ENCODE measurements at regions not wholly inside any gene's neighbourhood (a gene's known extent, or its start where the extent isn't known, plus 50 kb on each side); places are given as distances from the start of the nearest gene placed in this dataset.

DNA sequence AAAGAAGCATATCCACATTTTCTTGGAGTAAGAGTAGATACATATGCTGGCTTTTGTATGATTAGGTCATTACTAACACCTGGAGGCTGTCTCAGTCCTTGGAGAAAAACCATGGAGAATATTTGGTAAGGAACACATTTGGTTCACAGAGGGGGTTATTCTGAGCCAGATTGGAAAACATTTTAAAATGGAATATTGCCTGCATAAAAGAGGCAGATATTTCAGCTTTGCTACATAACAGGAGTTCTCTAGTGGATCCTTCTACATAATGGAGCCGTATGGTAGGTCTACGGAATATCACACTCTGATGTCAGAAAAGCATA is 415.1 kb downstream of the ADGRL2 start:
- no peak for DNase-seq (ENCODE audit: low read depth)

DNA sequence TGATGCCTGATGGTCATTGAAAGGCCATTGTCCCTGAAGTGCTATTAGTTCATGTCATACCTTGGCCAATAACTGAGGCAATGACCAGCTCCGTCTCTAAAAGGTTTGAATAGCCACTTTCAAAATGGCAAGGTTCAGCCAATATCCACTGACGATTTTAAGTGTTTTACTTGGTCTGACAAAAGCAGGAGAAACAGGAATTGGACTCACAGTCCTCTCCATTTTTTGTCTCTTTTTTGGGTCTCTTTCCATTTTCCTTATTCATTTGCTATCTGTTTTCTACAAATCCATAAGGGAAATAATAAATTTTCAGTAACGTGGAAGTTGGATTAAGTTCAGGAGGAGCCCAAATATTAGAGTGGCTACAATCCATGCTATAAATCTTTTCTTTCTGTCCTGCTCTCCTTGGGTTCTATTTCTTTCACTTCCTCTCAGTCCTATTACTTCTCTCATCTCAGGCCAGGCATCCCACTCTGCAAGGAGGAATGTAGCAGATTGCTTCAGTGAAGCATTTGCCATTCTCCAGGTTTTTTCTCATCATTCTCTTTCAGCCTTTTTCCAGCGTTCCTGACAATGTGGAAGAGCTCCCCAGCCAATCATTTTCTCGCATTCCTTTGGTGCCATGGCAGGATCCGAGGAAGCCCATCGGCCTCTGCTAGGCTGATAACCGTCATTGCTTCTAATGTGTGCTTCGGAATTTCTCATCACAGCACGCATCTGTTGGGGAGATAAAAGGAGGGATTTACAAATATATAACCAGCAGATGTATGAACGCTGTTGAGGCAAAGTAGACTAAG is 414.5 kb downstream of the ADGRL2 start:
- DNase-seq (ENCODE audit: low read depth), result no peak

DNA sequence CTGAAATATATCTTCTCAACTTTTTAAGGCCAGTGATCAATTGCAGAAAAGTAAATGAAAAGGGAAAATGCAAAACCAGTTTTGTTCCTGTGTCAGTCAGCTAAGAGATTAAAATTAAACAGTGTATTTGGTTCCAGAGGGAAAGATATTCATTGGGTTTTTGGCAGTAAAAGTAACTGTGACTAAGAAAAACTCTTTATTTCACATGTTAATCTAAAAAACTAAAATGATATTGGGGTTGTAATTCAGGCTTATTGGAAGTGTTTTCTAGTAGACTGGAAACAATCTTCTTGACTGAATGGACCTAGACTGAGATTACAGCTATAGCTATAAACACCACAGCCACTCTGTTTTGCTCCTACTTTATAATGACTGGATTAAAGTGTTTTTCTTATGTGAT is 413.9 kb downstream of the ADGRL2 start:
- no peak for DNase-seq (ENCODE audit: low read depth)

DNA sequence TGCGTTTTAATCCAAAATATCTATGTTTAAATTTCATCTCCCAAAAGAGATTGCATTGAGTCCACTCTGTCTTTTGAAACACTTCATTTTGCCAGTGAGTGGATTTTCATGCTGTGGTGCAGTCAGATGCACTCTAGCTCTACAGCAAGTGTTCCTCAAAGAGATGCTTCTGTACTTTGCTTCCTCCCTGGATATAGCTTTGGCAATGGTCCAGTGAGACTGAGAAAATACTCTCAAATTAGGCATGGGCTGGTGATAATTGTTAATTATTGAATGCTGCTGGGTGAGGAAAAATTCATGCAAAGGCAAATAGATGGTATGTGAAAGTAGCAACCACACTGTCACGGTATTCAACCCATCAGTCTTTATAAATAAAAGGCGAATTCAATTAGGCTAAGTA is 396.9 kb downstream of the ADGRL2 start:
- no peak for DNase-seq (ENCODE audit: low read depth)

DNA sequence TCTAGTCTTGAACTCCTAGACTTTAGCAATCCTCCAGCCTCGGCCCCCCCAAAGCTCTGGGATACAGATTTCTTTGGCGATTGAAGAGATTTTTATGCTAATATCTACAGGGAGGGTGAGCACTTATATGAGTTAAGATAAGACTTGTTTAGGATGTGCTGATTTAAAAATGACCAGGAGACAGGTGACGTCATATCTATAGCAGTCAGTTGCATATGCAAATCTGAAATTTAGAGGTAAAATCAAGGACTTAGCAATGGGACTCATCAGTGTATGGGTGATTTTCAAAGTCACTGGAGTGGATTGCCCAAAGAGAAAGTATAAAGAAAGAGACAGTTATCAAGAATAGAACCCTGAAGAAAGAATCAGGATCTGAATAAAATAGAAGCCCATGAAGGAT is 394.5 kb downstream of the ADGRL2 start:
- no peak for DNase-seq (ENCODE audit: low read depth)

DNA sequence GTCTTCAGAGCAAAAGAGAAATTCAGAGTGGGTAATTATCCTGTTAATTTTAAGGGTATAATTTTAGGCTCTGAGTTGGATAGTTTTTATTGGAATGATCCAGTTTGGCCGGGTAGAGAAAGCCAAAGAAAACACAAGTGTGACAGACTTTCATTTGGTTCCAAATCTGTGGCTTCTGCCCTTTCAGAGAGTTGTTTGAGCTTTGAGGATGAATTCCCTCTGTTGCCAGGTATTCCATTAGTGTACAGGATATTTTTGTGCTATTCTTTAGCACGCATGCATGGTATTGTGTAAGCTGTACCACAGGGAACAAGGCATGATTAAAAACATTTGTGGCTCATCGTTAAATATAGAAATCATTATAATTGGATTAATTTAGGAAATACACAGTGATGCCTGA is 384.4 kb downstream of the ADGRL2 start:
- DNase-seq (ENCODE audit: low read depth), result no peak

DNA sequence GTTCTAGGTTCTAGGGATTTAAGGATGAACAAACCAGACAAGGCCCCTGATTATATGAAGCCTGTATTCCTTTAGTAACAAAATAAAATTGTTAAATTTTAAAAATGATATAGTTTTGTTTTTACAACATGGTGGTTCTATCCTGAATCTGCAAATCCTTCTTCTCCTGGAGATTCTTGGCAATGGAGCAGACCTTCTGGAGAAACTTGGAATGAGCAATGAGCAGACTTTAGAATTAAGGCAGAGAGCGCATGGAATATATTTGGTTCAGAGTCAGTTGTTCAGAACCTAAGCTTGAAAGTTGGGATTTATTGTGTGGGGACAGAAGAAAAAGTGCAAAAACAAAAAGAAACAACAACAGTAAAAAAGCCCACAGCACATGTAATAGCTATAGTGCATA is 381.1 kb downstream of the ADGRL2 start:
- DNase-seq (ENCODE audit: low read depth), result no peak

DNA sequence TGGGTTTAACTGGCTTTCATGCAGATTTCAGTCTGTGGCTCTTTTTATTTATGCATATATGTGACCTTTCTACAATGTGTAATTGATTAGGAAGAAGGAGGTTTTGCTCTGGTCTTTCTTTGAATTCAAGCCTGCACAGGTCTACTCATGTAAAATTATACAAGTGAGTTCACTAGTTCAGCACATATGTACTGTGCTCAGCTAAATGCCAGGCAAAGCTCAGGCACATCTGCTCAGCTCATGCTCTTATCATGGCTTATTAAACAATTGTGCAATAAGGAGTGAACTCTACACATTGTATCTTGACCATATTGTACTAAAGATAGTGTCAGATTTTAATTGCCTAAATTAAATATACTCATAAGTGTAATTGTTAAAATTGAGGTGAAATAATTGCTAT is 378.4 kb downstream of the ADGRL2 start:
- no peak for DNase-seq (ENCODE audit: low read depth)

DNA sequence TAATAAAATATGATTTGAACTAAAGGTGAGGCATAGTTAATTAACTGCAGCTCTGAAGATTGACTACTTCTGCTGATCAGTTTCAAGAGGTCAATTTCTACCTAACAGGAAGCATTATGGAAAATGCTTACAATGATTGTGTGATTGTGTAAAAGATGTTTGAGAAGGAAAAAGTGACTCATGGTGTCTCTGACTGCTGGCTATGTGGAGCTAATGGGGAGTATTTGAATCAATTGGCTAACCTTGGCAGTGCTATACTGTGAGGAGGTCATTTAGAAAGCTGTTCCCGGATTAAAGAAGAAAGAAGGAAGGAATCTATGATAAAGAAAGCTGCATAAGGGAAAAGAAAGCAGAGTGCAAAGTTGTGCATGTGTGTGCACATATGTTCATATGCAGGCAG is 376.5 kb downstream of the ADGRL2 start:
- no peak for DNase-seq (ENCODE audit: low read depth)

DNA sequence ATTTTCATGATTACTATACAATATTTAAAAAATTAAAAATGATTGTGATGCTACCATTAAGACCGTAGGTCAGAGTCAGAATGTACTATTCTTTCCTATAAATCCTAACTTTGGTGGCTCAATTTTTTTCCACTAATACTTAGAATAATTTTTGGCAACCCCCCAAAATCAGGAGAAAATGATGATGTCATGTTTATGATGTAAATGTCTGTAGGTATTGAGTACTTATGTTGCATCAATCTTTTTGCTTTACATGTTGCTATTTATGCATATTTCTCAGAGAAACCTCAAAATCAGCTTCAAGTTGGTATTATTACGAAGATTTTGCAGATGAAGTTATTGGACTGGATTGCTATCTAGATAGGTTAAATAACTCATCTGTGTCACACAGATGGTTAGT is 371.2 kb downstream of the ADGRL2 start:
- DNase-seq (ENCODE audit: low read depth), result no peak

DNA sequence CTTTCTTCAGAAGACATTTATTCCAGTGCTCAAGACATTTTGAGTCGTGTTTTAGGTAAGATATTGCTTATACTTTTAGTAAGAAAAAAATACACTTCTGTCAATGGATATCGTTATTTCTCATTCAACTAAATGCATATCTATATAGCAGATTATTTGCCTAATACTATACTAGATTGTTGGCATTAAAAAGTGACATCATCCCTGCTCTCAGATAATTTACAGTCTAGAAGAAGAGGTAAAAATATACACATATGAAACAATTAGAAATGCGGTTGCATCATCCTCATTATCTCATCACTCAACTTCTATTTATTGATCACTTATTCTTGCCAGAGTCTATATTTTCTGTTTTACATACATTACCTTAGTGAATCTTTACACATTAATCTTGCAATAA is 367.7 kb downstream of the ADGRL2 start:
- DNase-seq (ENCODE audit: low read depth), result no peak

DNA sequence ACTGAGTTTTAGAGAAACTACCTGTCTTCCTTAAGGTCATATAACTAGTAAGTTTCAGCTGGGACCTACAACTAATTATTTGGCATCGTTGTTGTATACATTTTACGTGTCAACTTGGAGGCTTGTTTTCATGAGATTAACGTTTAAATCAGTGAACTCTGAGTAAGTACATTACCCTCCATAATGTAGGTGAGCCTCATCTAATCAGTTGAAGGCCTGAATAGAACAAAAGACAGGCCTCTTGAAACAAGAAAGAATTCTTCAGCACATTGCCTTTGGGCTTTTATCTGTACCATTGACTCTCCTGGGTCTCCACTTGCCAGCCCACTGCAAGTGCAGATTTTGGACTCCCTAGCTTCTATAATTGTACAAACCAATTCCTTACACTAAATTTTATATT is 364.6 kb downstream of the ADGRL2 start:
- DNase-seq (ENCODE audit: low read depth), result no peak

DNA sequence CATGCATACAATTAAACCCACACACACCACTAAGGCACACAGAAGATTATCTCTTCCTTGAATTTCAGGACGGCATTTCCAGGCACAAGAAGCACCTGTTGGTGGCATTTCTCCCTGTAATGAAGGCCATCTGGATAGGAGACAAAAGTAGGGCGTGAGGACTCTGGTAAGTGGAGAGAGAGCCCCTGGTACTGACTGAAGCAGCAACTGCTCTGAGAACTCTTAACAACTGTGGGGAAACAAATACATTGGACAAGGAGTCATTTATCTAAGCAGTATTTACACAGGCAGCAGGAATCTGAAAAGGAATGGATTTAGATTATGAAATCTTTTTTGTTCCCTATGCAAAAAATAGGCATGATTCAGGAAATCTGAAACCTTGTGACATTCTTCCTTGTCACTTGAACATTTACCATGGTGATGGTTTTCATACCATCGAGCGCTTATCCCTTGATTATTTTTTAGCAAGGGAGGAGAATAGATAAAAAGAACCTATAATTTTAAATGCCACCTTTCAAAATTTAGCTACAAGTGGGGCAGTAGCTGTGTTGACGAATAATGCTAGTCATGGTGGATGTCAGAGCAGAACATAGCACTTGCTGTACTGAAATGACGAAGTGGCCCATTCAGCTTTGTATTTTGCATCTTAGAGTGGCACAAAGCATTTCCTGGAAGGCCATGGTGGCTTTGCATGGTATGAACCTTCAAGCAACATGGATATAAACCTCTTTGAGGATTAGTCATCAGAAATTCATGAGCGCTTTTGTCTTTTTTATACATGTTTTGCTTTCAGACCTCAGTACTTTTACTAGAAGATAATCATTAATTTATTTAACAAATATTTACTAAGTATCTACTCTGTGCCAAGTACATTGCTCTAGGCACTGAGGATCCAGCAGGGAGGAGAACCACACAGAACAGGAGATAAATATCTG is 362.0 kb downstream of the ADGRL2 start:
- no peak for DNase-seq (ENCODE audit: low read depth)

DNA sequence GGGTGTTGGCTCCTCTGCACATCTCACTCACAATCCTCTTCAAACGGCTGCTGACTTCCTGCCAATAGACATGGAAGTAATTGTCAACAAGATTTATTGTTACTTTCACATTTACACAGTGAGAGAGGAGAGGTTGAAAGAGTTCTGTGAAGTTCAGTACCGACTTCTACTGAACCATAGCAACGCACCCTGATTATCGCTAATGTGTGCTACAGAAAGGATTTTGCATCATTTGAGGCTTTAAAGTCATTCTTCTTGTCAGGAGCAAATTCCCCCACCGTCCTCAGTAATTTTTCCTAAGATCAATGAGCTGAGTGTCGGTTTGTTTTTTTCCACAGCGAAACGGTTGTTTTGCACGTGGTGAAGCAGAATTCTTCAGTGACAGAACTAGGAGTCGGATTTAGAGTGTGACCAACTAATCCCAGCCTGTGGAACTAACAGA is 361.0 kb downstream of the ADGRL2 start:
- DNase-seq (ENCODE audit: low read depth), result no peak

DNA sequence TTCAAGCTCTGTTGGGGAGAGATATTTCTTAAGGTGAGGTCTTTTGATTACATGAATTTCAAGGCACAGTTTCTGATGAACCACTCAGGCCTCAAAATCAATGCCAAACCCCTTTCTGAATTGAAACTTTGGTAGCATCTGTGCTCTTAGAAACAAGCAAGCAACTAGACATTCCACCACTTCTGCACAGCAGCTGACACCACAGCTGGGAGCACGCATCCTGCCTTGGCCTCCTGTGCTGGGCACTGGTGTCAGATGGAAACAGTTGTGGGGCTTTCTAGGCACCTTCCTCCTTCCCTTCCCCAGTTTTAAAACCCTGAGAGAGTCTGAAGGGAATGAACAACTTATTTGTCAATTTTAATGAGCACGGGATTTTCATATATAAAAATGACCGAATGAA is 360.2 kb downstream of the ADGRL2 start:
- no peak for DNase-seq (ENCODE audit: low read depth)

DNA sequence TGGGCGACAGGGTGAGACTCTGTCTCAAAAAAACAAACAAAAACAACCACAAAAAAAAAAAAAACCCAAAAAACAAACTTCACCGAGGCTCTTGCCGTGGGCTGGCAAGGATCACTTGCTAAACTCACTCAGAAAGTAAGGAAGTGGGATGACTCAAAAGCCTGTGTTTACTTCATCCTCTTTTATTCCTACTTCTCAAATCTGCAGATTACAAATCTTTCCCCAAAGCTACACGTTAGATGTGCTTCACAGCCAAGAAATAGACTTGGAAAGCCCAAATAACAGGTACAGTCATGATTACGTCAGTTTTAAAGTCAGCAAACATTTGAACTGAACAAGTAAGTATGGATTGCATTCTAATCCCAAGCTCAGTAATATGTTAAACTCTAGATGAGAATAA is 359.3 kb downstream of the ADGRL2 start:
- DNase-seq (ENCODE audit: low read depth), result no peak

DNA sequence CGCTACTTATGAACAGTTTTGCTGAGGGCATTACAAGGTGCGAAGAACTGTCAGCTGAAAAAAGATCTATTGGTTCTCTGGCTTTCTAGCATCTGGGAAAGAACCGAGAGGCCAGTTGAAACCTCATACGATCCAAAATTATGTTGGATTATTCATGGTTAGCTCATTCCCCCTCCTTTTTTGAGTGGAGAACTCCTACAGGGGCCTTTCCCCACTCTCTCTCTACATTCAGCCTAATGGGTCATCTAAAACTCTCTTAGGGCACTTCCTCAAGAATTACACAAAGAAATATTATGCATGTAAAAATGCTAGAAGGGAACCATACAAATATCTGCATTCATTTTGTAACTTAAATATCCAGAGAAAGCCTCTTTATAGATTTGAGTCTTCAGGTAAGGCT is 358.2 kb downstream of the ADGRL2 start:
- DNase-seq (ENCODE audit: low read depth), result no peak

DNA sequence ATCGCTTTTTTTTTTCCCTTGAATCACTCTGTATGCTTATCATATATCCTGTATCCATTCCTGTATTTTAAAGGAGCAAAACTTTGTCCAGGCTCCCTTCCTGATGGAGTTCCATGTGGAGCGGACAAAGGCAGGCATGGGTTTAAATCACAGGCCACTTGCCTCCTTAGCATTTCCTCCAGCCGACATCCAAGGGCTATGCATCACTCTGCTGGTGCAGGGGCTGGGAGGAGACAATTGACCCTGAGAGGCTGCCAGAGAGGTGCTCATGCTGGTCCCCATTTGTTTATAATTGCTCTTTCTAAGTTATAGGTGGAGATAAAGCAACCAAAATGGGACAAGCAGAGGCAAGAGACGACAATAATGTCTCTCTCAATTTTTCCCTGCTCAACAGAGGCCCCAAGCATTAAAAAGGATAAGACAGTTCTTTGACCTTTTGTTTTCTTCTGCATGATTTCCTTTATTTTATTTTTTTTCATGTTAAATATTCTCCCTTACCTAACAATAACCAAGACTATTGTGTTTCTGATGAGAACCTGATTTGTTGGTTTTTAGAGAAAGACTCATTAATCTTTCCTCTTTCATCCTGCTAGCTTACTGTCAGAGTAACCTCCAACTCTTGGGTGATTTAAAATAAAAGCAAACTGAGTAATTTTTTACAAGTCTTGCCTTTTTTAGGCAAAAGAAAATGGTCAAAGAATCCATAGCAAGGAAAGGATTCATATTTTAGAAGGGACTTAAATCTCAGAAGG is 353.7 kb downstream of the ADGRL2 start:
- DNase-seq (ENCODE audit: low read depth), result no peak

DNA sequence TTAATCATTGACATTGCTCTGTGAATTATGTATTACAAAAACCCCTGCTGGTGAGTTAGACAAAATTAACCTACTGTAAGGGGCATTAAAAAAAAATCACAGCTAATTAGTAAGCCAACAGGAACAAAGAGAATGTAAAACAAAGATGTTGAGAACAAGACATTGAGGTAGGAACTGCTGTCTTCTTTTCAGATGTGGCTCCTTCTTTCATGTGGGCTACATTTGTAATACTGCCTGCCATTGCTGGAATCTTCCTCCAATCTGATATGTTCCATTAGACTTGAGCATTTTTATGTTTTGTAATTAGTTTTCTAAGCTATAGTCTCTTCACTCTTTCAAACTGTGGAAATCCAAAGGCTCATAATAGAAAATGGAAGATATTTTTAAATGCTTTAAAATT is 353.0 kb downstream of the ADGRL2 start:
- no peak for DNase-seq (ENCODE audit: low read depth)

DNA sequence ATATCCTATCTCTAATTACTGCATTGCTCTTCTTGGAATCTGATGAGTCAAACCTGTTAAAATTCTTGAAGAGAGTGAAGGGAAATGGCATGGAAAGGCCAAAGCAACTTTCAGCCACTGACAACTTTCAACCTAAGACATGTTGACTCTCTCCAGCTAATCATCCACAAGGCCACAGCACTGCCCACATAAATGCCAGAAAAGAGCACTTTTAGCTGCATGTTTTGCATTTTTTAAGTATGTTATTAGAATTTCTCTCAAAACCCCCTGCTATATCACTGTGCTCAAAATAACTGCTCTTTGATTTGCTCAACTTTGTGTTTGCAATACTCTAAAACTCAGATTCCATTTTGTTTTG is 352.5 kb downstream of the ADGRL2 start:
- DNase-seq (ENCODE audit: low read depth), result peak; percentile 0

DNA sequence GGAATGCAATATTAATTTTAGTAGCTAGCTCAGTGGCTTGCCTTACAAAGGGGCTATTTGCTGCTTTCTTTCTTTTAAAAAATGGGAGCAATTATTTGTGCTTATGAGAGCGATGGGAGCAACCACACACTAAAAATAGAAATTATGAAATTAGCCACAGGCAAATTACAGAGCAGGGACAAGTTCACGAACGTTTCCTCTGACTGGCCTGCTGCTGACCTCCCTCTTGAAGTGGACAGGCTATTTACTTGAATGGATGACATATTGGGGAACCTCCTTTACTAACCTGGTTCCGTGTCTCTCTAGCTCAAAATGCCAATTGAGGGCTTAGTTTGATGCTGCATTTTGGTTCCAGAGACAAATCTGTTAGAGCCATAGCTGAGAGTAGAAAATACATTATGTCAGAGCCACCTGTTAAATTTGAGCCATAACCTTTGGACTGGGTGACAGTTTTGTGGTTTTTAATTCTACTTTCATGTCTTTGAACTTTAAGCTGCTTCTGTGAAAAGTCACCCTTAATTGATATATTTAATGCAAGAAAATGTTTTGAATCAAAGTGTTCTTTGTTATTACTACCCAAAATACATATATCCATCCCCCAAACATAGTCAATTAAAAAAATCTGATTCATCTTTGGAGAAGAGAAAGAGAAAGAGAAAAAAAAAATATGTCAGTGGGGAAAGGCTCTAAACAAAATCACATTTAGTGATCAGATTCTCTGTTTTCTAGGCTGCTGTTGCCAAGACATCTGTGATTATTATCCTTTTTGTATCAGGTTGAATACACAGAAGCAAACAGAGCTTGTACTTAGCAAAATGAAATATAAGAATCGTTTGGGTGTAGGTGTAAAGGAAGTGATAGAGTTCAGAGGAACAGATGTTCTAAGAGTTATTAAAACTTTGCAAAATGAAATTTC is 351.9 kb downstream of the ADGRL2 start:
- DNase-seq (ENCODE audit: low read depth), result no peak

DNA sequence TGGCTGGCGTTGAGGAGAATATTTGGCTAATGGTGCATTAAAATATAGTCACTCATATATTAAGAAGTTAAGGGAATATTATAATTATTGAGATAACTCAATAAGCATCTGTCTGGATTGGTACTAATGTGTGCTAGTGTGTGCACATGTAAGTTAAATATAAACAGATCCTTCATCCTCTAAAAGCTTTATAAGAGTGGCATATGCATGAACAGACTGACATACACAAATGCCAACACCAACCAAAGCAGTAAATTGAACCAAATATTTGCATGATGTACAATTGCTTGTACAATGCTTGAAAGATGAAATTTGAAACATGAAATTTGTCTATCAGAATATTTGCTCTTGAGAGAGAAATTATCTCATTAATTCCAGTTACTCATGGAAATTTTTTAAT is 344.9 kb downstream of the ADGRL2 start:
- no peak for DNase-seq (ENCODE audit: low read depth)
